ENCODE measurements at regions not wholly inside any gene's neighbourhood (a gene's known extent, or its start where the extent isn't known, plus 50 kb on each side); places are given as distances from the start of the nearest gene placed in this dataset.
"Not testable (repeated sequence)": the region's sequence is repeated elsewhere in the genome, so short reads cannot be mapped to it uniquely, and the experiment has no call there.

GRCh38 chr9:129550977-129551376 lies 69.9 kb downstream of the C9orf50 start:
- not testable (repeated sequence) for TF ChIP-seq CTCF (IDR thresholded peaks at IDR 0.05); POLR2A (IDR thresholded peaks at IDR 0.05; ENCODE audit: low read depth)

All from esophagus muscularis mucosa (tissue), 3 donors.